ENCODE measurements at regions not wholly inside any gene's neighbourhood (a gene's known extent, or its start where the extent isn't known, plus 50 kb on each side); places are given as distances from the start of the nearest gene placed in this dataset.

DNA sequence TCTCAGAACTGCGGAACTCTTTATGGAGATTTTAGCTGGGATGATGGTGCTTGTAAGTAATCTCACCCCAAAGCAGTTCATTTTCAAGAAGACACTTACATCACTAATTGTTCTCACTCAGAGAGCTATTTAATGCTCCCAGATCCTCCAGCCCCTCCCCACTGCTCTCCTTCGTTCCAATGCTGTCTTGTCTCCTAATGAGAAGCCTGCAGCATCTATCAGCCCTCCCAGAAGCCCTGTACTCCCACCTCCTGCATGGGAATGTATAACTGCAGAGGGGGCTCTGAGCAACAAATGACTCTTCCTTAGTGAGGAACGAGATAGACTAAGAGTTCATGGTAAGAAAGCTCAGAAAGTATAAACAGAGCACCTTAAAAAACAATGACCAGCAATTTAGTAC lies 377.4 kb upstream of the RUNX1 start:
- DNase-seq (ENCODE audit: low spot score) = no peak

DNA sequence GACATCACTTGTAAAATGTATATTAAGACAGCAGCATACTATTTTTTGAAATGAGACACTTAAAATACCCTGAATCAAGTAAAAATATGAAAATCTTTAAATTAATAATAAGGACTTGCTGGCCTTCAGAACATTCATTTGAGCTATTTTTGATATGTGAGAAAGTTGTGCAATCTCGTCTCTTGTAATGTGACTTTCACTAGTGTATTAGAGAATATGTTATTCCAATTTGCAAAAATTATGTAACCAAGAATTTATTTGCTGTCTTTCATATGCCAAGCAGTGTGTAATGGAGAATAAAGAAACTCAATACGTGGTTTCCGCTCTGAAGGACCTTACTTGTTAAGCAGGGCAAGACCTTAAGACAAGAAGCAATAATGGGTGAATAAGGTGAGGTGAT lies 375.0 kb upstream of the RUNX1 start:
- no peak for DNase-seq (ENCODE audit: low spot score)

DNA sequence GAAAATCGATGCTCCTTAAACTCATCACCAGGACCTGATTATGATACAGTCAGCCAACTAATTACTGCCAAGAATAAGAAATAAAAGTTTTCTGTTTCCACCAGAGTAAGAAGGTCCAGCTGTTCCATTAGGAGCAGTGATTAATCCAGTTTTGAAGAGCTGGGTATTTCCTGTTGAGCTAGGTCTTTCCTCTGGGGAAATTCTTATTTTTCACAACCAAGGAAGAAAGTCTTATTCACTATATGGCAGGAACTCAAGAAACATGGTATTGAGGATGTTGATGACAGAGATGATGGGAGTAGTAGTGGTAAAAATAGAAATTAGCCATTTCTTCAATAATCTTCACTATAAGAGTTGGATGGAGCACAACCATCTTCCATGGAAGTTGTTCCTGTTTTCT lies 374.6 kb upstream of the RUNX1 start:
- no peak for DNase-seq (ENCODE audit: low spot score)

DNA sequence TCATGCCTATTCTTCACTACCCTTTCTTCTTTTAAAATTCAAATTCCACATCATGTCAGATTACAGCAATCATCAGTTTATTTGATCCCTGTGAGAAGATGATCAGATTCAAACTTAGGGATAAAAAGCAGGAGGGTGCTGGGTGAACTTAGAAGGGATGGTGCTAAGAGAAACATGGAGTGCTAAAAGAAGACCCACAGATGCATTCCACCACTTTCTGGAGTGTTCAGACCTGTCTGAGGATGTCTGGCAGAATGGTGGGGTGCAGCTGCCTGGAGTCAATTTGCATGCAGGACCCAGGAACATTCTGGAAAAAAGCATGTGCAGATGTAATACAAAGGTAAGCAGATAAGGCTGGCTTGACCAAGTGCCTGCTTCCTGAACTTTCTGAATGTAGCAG lies 372.9 kb upstream of the RUNX1 start:
- DNase-seq (ENCODE audit: low spot score) = no peak

DNA sequence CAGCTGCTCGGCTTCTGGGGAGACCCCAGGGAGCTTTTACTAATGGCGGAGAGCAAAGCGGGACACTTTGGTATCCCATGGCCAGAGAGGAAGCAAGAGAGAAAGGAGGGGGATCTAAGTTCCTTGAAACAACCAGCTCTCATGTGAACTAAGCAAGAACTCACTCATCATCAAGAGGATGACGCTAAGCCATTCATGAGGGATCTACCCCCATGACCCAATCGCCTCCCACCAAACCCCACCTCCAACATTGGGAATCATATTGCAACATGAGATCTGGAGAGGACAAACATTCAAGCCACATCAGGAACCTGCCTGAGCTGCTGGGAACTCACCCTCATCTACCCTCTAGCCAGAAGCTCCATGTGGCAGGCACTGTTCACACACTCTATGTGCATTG lies 372.1 kb upstream of the RUNX1 start:
- DNase-seq (ENCODE audit: low spot score) = no peak

DNA sequence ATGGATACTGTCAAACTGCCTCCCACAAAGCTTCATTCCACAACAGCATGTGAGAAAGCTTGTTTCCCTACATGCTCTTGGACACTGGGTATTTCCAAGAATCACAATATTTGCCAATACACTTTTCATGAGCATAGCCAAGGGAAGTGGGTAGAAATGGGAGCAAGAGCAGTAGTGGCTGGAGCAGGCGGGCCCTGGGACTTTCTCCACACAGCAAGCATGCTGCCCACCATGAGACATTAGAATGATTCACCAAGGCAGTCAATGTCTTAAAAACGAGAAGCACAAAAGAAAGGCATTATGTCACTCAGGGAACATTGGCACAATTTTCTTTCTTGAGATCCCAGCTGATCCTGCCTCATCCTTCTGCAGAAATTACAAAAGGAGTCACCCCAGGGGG lies 371.6 kb upstream of the RUNX1 start:
- no peak for DNase-seq (ENCODE audit: low spot score)

DNA sequence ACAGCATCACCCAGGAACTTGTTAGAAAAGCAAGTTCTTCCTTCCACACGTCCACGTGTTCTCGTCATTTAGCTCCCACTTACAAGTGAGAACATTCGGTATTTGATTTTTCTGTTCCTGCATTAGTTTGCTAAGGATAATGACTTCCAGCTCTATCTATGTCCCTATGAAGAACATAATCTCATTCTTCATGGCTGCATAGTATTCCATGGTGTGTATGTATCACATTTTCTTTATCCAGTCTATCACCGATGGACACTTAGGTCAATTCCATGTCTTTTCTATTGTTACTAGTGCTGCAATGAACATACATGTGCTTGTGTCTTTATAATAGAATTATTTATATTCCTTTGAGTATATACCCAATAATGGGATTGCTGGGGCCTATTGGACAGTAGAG lies 368.7 kb upstream of the RUNX1 start:
- DNase-seq (ENCODE audit: low spot score) = no peak

DNA sequence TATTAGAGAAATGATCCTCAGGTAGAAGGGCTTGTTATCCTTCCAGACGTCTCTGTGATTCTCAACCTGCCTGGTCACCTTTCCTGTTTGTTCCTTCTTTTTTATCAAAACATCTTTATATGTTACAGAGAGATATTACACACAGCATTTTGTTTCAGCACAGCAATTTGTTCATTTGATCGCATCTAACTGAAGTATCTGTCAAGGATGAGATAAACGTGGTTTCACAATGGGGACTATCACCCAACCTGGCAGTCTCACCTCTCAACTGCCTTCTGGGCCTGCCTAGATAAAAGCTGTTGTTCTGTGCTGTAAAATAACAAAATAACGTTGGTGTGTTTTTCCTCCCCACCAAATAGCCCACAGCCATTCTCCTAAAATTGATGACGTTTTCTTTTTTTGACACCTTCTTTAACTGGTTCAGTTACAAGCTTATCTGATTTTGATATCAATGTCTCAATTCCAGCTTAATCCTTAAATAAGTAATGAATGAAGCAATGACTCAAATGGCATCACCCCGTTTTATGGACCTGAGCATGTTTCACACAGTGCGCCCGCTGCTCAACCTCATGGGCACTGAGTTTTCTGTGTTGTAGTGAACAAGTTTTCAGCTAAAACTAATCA lies 367.9 kb upstream of the RUNX1 start:
- DNase-seq (ENCODE audit: low spot score) = no peak

DNA sequence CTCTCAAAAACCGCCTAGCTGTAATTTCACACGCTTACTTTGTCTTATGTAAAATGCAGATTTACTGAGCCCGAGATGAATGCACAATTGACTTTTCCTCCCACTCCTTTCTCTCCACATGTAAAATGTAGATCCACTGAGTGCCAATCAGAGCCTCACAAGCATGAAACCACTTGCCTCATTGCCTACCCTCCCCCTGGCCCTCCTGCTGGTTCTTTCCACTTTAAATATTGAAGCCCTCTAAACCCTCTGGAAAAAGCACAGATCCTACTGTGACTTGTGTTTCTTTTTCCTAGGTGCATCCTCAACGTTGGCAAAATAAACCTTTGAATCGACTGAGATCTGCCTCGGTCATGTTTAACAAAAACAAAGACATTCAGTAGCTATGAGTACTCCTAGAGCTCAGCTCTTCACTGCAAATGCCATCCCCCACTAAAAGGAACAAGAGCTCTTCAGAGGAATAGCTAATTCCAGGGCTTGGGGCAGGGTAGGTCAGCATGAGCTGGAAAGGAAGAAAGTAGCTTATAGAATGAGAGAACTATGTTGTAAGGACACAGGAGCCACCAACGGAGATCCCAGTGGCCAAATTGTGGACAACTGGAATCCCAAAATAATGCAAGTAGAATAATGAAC lies 365.5 kb upstream of the RUNX1 start:
- no peak for DNase-seq (ENCODE audit: low spot score)

DNA sequence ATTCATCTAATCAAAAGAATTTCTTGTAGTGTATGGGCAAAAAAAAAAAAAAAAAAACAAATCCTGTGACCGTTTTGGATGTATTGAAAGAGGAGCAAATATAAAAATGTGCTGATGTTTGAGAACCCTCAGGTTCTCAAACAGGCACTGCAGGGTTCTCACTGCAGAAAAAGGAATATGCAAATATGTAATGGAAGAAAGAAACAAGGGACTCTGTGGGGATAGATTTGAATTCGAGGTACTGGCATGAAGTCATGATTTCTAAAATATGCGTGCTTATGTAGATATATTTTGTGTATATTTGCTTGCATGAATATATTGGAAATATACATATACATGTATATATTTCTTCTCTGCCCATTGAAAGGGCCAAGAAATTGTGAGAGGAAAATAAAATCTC lies 365.0 kb upstream of the RUNX1 start:
- DNase-seq (ENCODE audit: low spot score) = no peak

DNA sequence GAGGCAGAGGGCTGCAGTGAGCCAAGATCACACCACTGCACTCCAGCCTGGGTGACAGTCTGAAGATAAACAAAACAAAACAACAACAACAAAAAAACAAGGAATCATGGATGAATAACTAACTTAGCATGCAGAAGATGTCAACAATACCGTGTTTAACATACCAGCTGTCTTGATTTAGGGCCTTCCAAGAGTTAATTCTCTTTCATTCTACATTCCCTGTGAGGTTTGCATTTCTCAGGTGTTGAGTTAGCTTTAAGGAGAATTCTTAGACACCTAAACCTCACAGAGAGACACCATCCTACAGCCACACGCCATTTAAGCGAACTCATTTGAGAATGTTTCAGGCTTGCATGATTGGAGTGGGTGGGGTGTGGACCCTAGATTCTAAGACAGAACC lies 363.1 kb upstream of the RUNX1 start:
- DNase-seq (ENCODE audit: low spot score) = no peak

DNA sequence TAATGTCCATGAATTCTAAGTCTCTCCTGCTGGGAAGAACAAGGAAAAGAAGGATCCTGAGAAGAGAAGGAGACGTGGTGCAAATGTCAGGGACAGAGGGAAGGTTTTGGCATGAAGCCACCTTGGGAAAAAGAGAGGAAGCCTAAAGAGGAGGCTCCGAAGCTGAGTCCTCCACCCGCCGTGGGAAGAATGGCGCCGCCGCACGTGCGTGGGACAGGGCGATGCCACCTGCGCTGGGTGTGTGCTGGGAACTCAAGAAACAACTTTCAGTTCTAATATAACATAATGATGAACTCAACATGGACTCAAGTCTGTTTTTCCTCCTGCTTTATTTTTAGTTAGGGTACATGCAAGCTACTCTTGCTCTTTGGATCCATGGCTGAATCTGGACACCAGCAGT lies 362.3 kb upstream of the RUNX1 start:
- DNase-seq (ENCODE audit: low spot score) = no peak

DNA sequence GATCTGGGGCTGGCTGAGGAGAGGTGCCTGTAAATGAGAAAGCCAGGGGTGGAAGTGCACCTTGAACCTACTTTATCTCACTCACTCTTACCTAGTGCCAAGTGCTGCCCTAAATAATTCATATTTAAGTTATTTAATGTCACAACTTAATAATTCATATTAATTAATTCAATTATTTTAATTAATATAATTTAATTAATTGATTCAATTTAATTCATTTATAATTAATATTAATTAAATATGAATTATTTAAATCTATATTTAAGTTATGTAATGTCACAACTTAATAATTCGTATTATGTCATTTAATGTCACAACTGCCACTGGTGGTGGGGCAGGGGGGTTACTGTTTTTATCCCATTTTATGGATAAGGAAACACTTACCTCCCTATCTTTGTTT lies 361.6 kb upstream of the RUNX1 start:
- DNase-seq (ENCODE audit: low spot score) = no peak

DNA sequence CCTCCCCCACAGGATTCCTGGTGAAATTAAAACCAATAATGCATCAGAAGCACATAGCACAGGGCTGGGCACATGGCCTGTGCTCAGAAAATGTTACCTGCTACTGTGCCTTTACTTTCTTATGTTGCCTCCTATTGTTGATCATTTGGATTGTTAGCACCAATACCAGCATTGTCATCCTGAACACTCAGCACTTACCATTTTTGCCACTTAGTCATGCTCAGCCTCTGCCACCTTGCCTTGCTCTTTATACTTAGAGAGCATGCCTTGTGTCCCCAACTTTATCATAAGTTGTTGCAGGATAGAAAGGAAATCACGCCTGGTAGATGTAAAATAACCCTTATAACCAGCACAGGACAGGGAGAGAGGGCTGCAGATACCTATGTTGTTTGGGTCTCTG lies 361.0 kb upstream of the RUNX1 start:
- DNase-seq (ENCODE audit: low spot score) = no peak

DNA sequence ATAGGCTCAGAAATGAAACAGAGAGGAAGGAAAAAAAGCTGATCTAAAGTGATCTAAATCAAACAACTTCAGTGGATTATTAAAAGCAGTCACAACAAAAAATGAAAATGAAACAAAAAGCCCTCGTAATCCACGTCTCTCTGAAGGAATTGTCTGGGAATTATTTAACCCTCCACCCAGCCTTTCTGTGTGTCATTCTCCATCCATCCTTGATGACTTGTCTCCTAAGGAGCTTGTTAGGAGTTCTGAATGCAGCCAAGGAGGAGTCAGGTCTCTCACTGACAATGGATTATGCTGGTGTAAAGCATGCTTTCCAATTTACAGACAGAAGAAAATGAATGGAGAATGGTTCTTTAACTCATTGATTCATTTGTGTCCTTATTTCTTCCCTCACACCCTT lies 359.3 kb upstream of the RUNX1 start:
- peak; percentile 65 for DNase-seq (ENCODE audit: low spot score)

DNA sequence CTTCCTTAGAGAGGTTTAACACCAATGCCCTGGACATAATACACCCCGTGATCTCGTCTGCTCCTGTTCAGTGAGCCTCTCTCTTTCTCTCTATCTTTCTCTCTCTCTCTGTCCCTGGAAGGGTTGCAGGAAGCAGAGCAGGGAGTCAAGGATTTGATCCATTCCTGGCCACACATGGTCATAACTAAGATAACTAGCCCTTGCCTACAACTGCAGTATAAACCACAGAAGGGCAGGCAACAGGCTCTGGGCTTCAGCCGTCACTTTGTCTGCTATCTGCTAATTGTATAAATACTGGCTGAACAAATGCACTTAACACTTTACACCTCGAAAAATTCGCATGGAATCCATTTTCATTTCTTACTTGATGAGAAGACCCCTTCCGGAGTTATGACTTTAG lies 357.5 kb upstream of the RUNX1 start:
- DNase-seq (ENCODE audit: low spot score) = no peak

DNA sequence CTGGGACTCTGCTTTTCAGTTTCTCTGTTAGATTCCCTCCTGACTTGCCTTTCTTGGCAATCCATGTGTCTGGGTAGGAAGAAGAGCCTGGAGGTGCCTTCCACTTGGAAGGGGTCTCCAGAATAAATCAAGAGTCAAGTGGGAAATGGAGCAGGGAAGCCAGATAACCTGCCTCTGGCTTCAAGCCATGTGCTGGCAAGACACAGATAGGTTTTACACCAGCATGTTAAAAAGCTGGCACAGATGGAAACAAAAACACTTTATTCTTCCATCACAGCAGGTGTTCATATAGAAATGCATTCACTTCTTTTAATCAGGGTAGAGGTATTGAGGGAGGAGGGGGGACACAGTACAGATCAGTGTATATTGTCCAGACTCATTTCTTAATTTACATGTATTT lies 356.9 kb upstream of the RUNX1 start:
- no peak for DNase-seq (ENCODE audit: low spot score)

DNA sequence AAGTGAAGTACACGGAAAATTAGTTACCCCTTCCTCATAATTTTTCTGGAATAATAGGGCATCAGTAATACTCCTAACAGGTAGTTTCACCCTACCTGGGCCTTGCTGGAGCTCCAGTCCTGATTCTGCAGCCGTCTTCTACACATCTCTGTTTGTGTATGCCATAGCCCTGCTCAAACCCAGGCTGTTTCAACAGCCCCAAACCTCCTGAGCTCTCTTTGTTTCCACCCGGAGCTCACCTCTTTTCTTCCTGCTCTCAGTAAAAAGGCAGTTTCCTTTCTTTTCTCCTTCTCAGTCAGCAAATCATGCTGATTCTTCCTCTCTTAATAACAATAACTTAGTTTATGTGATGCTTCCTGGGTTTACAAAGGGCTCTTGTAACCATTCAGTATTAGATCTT lies 355.1 kb upstream of the RUNX1 start:
- DNase-seq (ENCODE audit: low spot score) = no peak

DNA sequence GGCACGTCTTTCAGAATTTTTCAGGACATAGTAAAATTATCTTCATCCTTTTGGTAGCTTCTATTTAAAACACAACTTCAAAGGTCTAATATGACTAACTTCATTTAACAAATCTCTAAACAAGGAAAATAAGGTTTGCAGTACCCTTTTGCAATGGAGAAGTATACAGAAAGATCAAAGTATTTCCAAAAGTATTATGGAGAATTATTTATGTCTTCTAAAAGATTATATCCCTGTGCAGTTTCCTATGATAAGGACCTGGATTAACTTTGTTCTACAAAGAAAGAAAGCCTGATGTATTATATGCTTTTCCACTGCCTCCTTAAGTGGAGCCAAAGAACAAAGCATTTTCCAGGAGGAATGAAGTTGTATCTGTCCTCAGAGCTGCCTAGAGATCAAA lies 353.0 kb upstream of the RUNX1 start:
- no peak for DNase-seq (ENCODE audit: low spot score)

DNA sequence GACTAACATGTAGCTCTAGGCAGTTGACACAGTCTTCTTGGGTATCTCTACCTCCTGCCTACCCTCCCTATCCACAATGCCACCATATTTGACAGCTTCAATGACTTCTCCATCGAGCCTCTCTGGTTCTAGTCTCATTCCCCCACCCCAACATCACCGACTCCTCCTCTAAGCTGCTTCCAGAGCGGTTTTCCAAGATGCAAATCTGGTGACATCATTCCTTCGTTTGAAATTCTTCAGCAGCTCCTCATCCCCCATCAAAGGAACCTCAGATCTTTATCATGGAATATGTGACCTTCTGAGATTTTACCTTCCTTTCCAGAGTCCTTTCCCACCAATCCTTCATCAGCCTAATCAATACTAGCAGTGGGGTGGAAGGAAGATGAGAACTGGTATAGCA lies 352.4 kb upstream of the RUNX1 start:
- DNase-seq (ENCODE audit: low spot score) = no peak

DNA sequence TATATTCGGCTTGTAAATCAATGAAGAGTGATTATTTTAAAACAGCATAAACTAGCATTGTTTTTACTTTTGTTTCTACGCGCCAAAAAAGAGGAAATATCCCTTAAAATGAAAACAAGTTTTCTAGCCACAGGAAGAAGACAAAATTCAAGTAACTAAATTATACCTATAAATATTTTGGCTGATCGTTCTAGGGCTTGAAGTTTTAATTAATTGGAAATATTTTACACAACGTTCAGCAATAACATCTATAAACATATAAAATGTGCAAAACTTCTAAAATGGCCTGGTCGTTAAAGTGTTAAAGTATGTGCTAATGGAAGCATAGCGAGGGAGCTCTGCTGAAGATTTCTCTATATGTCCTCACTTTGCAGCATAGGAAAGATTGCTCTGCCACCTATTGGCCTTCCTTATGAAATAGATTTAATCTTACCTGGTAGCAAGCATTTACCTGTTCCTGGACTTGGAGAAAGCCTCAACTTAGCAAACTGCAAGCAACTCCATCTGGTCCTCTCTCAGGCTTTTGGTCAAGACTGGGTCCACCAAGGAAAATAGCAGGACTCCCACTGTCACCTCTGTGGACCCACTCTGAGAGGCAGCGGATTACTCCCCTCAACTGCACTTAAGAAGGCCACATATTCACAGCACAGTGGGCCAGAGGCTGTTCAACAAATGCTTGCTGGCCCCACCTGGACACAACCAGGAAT lies 351.3 kb upstream of the RUNX1 start:
- DNase-seq (ENCODE audit: low spot score) = no peak

DNA sequence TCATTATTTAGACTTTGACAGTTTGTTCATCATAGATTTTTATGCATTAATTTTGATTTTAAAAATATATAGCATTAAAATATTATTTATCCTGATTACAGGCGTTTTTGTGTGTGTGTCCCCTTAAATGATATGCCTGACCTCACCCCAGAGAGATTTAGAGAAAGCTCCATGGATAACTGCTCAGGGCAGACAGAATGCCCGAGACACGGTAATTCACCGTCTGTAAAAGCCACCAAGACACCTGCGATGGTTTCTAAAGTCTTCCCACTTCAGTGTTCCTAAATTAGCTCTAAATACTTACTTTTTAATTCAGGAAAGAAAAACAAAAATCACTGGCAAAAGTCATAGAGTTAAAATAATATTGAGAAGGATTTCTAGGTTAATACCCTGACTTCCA lies 350.6 kb upstream of the RUNX1 start:
- no peak for DNase-seq (ENCODE audit: low spot score)

DNA sequence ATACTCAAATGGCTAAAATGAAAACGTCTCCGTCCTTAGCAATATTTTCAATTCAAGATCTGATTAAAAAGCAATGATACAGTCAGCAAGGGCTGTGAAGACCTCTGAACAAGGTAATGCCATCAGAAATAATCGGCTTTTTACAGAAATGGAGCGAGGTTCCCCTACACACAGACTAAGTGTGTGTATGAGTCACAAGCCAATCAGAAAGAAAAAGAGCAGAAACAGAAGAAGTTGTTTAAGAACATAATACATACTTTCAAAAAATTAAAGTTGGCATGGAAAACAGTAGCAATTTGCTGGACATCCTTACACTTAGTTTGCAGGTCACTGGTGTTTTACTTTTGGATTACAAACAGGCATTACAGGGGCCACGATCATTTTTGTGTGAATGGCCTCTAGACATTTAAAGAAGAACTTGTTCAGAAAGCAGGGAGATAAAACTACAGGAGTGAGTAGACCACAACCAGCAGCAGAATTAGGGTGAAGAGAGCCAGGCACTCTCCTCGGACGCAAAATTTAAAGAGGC lies 350.0 kb upstream of the RUNX1 start:
- no peak for DNase-seq (ENCODE audit: low spot score)

All from AG08396 (cell line).